GM12878 (cell line): ENCODE measurements at regions not wholly inside any gene's neighbourhood (a gene's known extent, or its start where the extent isn't known, plus 50 kb on each side); places are given as distances from the start of the nearest gene placed in this dataset.

ENCODE experiments used
- ATAC-seq: fragments of 200-7000 bp; cut with Tn5 transposase; 3 replicates; pipeline ENCODE4 v1.9.1; 2020; ENCODE audit warnings: mild to moderate bottlenecking, moderate library complexity
- BruUV-seq: library from RNA; stranded (reverse); fragments of 400-500 nt; replicated peaks from 2 replicates; lab custom pipeline; 2021; lab: Mats Ljungman, UMichigan
- CTCF ChIA-PET: fragments of 300-600 bp; sonication (Branson Sonifier 250); formaldehyde crosslinking; extraction: SDS; loops from one replicate; lab custom pipeline; 2021; ENCODE audit warnings: inconsistent platforms; lab: Yijun Ruan, JAX
- POLR2A ChIA-PET: fragments of 350-600 bp; formaldehyde crosslinking; extraction: SDS; loops from one replicate; lab custom pipeline; 2021; ENCODE audit warnings: inconsistent platforms; lab: Charles Lee
- RAD21 ChIA-PET: fragments of 300-600 bp; sonication (Branson Sonifier 250); formaldehyde crosslinking; loops from one replicate; lab custom pipeline; 2023; ENCODE audit warnings: antibody characterized with exemption; ENCODE audit not compliant: unreplicated experiment; lab: Charles Lee
- SMC1A ChIA-PET: fragments of 300-600 bp; sonication (Branson Sonifier 250); formaldehyde crosslinking; loops from one replicate; lab custom pipeline; 2023; ENCODE audit not compliant: unreplicated experiment, uncharacterized antibody; lab: Charles Lee
- DNase-seq: peaks from one replicate; pipeline ENCODE4 v3.0.0-alpha.2; 2011; ENCODE audit warnings: low read depth, low spot score
- FAIRE-seq: peaks from 3 replicates; lab custom pipeline; 2011; peaks lifted over from hg19 to GRCh38; lab: Jason Lieb, UNC
- H2AFZ ChIP-seq: 2 replicates; pipeline ENCODE4 v1.6.0; 2011; ENCODE audit warnings: low read depth, low read length, control low read depth; ENCODE audit not compliant: control insufficient read depth
- H3K27ac ChIP-seq: 2 replicates; pipeline ENCODE4 v1.5.1; 2011; ENCODE audit warnings: control low read depth; ENCODE audit not compliant: control insufficient read depth, insufficient read depth
- H3K27me3 ChIP-seq, 2 experiments: replicated peaks in 1 of 2; 2 replicates each; pipeline versions ENCODE4 v1.6.0 to v1.6.1; 2011; ENCODE audit warnings: low read length in 1 of 2; ENCODE audit not compliant: control insufficient read depth in 2 of 2, insufficient read depth in 2 of 2
- H3K36me3 ChIP-seq, 2 experiments: 2 replicates each; pipeline ENCODE4 v1.5.1; 2011; ENCODE audit warnings: low read length in 1 of 2; ENCODE audit not compliant: control insufficient read depth in 2 of 2, insufficient read depth in 2 of 2
- H3K4me1 ChIP-seq: 2 replicates; pipeline ENCODE4 v1.6.1; 2011; ENCODE audit warnings: mild to moderate bottlenecking, low read length, moderate library complexity, mixed read lengths; ENCODE audit not compliant: control insufficient read depth, insufficient read depth
- H3K4me2 ChIP-seq: 2 replicates; pipeline ENCODE4 v1.6.0; 2011; ENCODE audit warnings: control low read depth; ENCODE audit not compliant: control insufficient read depth, insufficient read depth
- H3K4me3 ChIP-seq: fragments of 200-600 bp; sonication (generic); 2 replicates; pipeline ENCODE4 v1.5.1; 2016
- H3K79me2 ChIP-seq: 2 replicates; pipeline ENCODE4 v1.6.0; 2011; ENCODE audit warnings: low read length; ENCODE audit not compliant: control insufficient read depth, insufficient read depth
- H3K9ac ChIP-seq: 2 replicates; pipeline ENCODE4 v1.8.0; 2011; ENCODE audit warnings: low read length, control low read depth, mixed read lengths; ENCODE audit not compliant: control insufficient read depth, insufficient read depth
- H3K9me3 ChIP-seq: replicated peaks from 3 replicates; pipeline ENCODE4 v1.5.1; 2011; ENCODE audit warnings: mild to moderate bottlenecking, low read length; ENCODE audit not compliant: control insufficient read depth, insufficient read depth
- H4K20me1 ChIP-seq: 2 replicates; pipeline ENCODE4 v1.6.0; 2011; ENCODE audit not compliant: control insufficient read depth, insufficient read depth
- CHD4 ChIP-seq: fragments of 200-600 bp; sonication (generic); IDR thresholded peaks from 2 replicates; pipeline ENCODE4 v1.6.1; 2016; ENCODE audit warnings: mild to moderate bottlenecking
- KAT2A ChIP-seq: conservative IDR thresholded peaks from 2 replicates; pipeline ENCODE4 v1.6.1; 2011; ENCODE audit warnings: low read depth, low read length; ENCODE audit not compliant: control insufficient read depth
- MEF2A ChIP-seq: IDR thresholded peaks from 2 replicates; pipeline ENCODE4 v1.6.1; 2011; ENCODE audit warnings: low read depth, mild to moderate bottlenecking, low read length, moderate library complexity; ENCODE audit not compliant: insufficient read depth
- MTA3 ChIP-seq: IDR thresholded peaks from 2 replicates; pipeline ENCODE4 v1.6.1; 2012; ENCODE audit warnings: low read length, inconsistent platforms, borderline replicate concordance
- MXI1 ChIP-seq: fragments of 150-350 bp; IDR thresholded peaks from 2 replicates; pipeline ENCODE4 v1.6.1; 2011; ENCODE audit warnings: low read depth, mild to moderate bottlenecking, inconsistent platforms, low read length, improper control_type of control experiment
- RBBP5 ChIP-seq: fragments of 200-600 bp; sonication (generic); conservative IDR thresholded peaks from 2 replicates; pipeline ENCODE4 v1.6.1; 2016
- TAF1 ChIP-seq: IDR thresholded peaks from 2 replicates; pipeline ENCODE4 v1.6.1; 2011; ENCODE audit warnings: mild to moderate bottlenecking, low read depth, low read length, borderline replicate concordance
- TCF12 ChIP-seq: IDR thresholded peaks from 2 replicates; pipeline ENCODE4 v1.6.1; 2011; ENCODE audit warnings: low read depth, mild to moderate bottlenecking, low read length
- ZZZ3 ChIP-seq: IDR thresholded peaks from 2 replicates; pipeline ENCODE4 v1.6.1; 2011; ENCODE audit warnings: low read depth; ENCODE audit not compliant: control insufficient read depth, insufficient read length
- WGBS: methylation state at CpG from one replicate; pipeline ENCODE4 v1.1.6; 2016; ENCODE audit warnings: low lambda C conversion rate; ENCODE audit not compliant: insufficient replicate concordance, insufficient coverage; ENCODE audit errors: missing lambda C conversion rate; 5-methylcytosine and 5-hydroxymethylcytosine counted together
- in situ Hi-C: fragments of 300-500 bp; cut with MboI; formaldehyde crosslinking; loops from 9 replicates; pipeline ENCODE4 v1.14.3; 2018; ENCODE audit warnings: mixed read lengths
- intact Hi-C: fragments of 100-400 bp; cut with micrococcal nuclease; formaldehyde crosslinking; loops from one replicate; pipeline ENCODE4 v1.14.2; 2022; ENCODE audit not compliant: unreplicated experiment
- TF ChIP-seq, protein P1 (sequence below): fragments of 450-650 bp; IDR thresholded peaks from 2 replicates; pipeline ENCODE4 v1.6.1; 2016; ENCODE audit warnings: mild to moderate bottlenecking
- TF ChIP-seq, protein P2 (sequence below): fragments of 450-650 bp; IDR thresholded peaks from 2 replicates; pipeline ENCODE4 v1.6.1; 2018; ENCODE audit warnings: borderline replicate concordance, mild to moderate bottlenecking; ENCODE audit not compliant: partially characterized antibody

GRCh38 chr2:175853616-175853890, 148.5 kb downstream of the LNPK start:
- ChIA-PET RAD21 (no interaction called here), SMC1A (interaction anchor here (0.5 kb wide), 1 partner anchor 100 kb away, joined by 3 read pairs; no protein-coding TSS in a partner anchor)
- FAIRE-seq: no peak

DNA sequence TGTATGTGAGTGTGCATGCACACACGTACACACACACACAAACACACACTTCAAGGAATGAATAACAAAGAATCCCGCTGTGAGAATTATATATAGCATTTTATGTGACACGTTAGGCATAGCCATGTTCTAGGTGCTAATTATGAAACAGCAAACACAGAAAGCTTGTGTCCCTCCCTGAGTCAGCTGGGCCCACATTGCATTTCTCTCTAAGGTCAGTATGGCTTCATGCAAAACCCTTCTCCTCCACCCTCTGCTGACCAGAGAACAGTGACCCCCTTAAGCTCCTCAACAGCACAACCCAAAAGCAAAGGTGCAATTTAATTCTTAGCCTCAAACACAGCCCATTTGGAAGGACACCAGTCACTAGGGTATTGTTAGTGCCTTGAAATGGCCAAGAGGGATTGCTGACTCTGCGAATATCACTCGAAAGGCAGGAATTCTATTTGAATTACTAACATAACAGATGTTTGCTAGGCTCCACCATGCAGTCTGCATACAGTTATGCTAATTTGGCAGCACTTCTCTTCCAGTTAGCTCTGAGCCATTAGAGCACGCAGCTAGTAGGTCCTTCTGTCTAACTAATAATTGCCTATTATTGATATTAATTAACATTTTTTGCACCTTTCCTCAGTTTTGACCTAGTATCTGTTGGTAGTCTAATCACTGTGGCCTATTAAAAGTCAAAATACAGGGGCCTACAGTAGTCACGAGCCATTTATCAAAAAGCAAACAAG, 149.0 kb downstream of the LNPK start:
- no TSS peak for BruUV-seq
- FAIRE-seq: no peak
- CTCF ChIA-PET: no interaction called here
- SMC1A ChIA-PET: no interaction called here
- RAD21 ChIA-PET: no interaction called here
- TF ChIP-seq MXI1 (no peak), KAT2A (no peak), MTA3 (no peak), RBBP5 (no peak), TAF1 (no peak), CHD4 (no peak), TCF12 (no peak)
- TF ChIP-seq, protein P1, sequence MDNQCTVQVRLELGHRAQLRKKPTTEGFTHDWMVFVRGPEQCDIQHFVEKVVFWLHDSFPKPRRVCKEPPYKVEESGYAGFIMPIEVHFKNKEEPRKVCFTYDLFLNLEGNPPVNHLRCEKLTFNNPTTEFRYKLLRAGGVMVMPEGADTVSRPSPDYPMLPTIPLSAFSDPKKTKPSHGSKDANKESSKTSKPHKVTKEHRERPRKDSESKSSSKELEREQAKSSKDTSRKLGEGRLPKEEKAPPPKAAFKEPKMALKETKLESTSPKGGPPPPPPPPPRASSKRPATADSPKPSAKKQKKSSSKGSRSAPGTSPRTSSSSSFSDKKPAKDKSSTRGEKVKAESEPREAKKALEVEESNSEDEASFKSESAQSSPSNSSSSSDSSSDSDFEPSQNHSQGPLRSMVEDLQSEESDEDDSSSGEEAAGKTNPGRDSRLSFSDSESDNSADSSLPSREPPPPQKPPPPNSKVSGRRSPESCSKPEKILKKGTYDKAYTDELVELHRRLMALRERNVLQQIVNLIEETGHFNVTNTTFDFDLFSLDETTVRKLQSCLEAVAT: no peak
- POLR2A ChIA-PET: no interaction called here
- H4K20me1 ChIP-seq: no peaks in the 10 kb centered on the region
- WGBS: 39% methylated on average over 7 of the region's 7 CpGs
- no peak overlapping the region for H3K27ac ChIP-seq
- in situ Hi-C loops: no loop called here
- H3K79me2 ChIP-seq: no peaks in the 10 kb centered on the region
- ATAC-seq: no peak
- H3K27me3 ChIP-seq: no peaks in the 10 kb centered on the region; a peak in 1 of 4 replicates
- H3K4me1 ChIP-seq: no peaks in the 10 kb centered on the region
- DNase-seq: no peak
- H3K4me3 ChIP-seq: no peak overlapping the region
- no peak overlapping the region for H2AFZ ChIP-seq
- intact Hi-C loops: no loop called here
- no peaks in the 10 kb centered on the region for H3K9me3 ChIP-seq
- no peak overlapping the region for H3K9ac ChIP-seq
- no peaks in the 10 kb centered on the region for H3K36me3 ChIP-seq
- no peak overlapping the region for H3K4me2 ChIP-seq

More at GRCh38 chr2:175853616-175853890, 148.5 kb downstream of the LNPK start:
- ATAC-seq: no peak
- Histone ChIP-seq H3K36me3 (no peaks in the 10 kb centered on the region), H3K9ac (no peak overlapping the region), H3K4me2 (no peak overlapping the region), H2AFZ (no peak overlapping the region), H3K79me2 (no peaks in the 10 kb centered on the region), H3K27ac (no peak overlapping the region), H3K9me3 (no peaks in the 10 kb centered on the region), H4K20me1 (no peaks in the 10 kb centered on the region), H3K4me1 (no peaks in the 10 kb centered on the region), H3K27me3 (no peaks in the 10 kb centered on the region; a peak in 1 of 4 replicates), H3K4me3 (no peak overlapping the region)
- in situ Hi-C loops: no loop called here
- DNase-seq: no peak
- CTCF ChIA-PET: interaction anchor here (0.7 kb wide), 1 partner anchor 35 kb away, joined by 7 read pairs; no protein-coding TSS in a partner anchor
- WGBS: 60% methylated on average over 5 of the region's 5 CpGs
- TF ChIP-seq MEF2A (no peak), ZZZ3 (no peak)
- TF ChIP-seq, protein P2, sequence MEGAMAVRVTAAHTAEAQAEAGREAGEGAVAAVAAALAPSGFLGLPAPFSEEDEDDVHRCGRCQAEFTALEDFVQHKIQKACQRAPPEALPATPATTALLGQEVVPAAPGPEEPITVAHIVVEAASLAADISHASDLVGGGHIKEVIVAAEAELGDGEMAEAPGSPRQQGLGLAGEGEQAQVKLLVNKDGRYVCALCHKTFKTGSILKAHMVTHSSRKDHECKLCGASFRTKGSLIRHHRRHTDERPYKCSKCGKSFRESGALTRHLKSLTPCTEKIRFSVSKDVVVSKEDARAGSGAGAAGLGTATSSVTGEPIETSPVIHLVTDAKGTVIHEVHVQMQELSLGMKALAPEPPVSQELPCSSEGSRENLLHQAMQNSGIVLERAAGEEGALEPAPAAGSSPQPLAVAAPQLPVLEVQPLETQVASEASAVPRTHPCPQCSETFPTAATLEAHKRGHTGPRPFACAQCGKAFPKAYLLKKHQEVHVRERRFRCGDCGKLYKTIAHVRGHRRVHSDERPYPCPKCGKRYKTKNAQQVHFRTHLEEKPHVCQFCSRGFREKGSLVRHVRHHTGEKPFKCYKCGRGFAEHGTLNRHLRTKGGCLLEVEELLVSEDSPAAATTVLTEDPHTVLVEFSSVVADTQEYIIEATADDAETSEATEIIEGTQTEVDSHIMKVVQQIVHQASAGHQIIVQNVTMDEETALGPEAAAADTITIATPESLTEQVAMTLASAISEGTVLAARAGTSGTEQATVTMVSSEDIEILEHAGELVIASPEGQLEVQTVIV: no peak
- intact Hi-C loops: no loop called here
- POLR2A ChIA-PET: no interaction called here
- no TSS peak for BruUV-seq
